ENCODE measurements at regions not wholly inside any gene's neighbourhood (a gene's known extent, or its start where the extent isn't known, plus 50 kb on each side); places are given as distances from the start of the nearest gene placed in this dataset.
"Not testable (repeated sequence)": the region's sequence is repeated elsewhere in the genome, so short reads cannot be mapped to it uniquely, and the experiment has no call there.

- no peak for DNase-seq
Measured at GRCh38 chrX:98068024-98068580, 1184.4 kb downstream of the RPA4 start.

- DNase-seq = no peak
Measured at GRCh38 chrX:98071331-98071730, 1187.6 kb downstream of the RPA4 start.

DNA sequence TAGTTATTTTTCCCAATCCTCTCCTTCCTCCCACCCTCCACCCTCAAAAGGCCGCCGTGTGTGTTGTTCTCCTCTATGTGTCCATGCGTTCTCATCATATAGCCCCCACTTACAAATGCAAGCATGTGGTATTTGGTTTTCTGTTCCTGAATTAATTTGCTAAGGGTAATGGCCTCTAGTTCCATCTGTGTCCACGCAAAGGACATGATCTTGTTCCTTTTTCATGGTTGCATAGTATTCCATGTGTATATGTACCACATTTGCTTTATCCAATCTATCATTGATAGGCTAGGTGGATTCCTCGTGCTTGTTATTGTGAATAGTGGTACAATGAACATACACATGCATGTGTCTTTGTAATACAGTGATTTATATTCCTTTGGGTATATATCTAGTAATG lies 1193.7 kb downstream of the RPA4 start:
- no peak for DNase-seq

DNA sequence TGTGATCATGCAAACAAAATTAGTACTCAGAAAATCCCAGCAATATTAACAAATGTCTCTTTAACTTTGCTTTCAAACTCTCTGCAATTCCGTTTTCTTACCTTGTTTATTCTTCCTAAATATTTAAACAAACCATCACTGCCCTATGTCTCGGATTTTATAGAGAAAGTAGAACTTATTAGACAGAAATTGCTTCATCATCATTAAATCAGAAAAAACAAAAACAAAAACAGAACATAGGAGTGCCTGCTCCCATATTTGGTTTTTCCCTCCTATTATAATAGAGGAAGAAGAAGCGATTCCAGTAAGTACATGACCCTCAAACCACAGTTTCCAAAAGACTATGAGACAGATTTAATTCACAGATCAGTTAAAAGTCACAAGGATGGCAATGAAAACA lies 1228.0 kb downstream of the RPA4 start:
- DNase-seq = no peak

- no peak for DNase-seq
Measured at GRCh38 chrX:98114021-98114420, 1230.3 kb downstream of the RPA4 start.

GRCh38 chrX:98141466-98141865 lies 1257.8 kb downstream of the RPA4 start:
- no peak for DNase-seq

DNA sequence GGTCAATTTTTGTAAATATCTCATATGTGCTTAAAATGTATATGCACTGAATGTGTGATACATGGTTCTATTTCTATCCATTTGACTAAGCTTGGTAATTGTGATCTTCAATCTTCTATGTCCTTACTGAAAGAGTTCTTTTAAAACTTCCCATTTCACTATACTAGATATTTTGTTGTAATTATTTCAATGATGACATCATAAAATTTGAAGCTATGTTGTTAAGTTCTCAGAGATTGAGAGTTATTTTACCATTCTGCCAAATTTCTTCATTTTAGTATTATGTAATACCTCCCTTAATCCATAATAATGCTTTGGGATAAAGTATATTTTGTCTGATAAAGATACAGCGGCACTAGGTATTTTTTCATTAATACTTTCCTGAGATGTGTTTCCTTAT lies 1307.3 kb downstream of the RPA4 start:
- DNase-seq = no peak

- no peak for DNase-seq
Measured at GRCh38 chrX:98194036-98194435, 1310.3 kb downstream of the RPA4 start.

GRCh38 chrX:98203800-98204199 lies 1320.1 kb downstream of the RPA4 start:
- no peak for DNase-seq

GRCh38 chrX:98207947-98208346 lies 1324.2 kb downstream of the RPA4 start:
- DNase-seq = no peak

- DNase-seq = no peak
Measured at GRCh38 chrX:98231003-98231402, 1347.3 kb downstream of the RPA4 start.

- DNase-seq = not testable (repeated sequence)
Measured at GRCh38 chrX:98240061-98240460, 1356.4 kb downstream of the RPA4 start.

- no peak for DNase-seq
Measured at GRCh38 chrX:98263135-98263534, 1379.4 kb downstream of the RPA4 start.

DNA sequence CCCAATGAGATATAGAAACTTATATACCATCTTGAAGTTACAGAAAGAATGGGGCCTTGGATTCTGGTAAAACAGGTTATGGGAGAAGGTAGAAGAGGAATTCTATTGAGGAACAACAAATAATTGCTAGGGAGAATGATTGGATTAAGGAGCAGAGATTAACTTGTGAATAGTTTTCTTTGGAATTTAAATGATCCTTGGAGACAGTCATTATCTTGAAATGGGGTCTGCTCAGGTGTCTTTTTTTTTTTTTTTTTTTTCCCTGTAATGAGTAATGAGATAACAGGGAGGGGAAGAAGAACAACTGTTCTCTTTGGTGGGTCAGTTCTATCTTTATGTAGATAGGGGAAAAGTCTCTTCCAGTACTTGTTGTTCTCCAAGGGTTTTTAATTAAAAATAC lies 1406.0 kb downstream of the RPA4 start:
- DNase-seq = no peak

DNA sequence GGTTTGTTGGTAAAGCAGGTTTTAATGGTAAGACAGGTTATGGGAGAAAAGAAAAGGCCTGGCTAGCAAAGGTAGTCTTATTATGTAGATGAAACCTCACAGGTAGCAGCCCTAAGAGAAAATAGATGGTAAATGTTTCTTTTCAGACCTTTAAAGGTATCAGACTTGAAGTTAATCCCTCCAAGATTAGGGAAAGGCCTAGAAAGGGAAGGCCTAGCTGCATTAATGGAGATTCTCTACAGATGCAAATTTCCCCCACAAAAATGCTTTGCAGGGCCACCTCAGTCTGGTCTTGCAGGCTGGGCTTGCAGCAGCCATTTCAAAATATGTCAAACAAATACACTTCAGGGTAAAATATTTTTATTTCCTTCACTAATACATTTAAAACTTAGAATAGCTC lies 1410.6 kb downstream of the RPA4 start:
- no peak for DNase-seq

DNA sequence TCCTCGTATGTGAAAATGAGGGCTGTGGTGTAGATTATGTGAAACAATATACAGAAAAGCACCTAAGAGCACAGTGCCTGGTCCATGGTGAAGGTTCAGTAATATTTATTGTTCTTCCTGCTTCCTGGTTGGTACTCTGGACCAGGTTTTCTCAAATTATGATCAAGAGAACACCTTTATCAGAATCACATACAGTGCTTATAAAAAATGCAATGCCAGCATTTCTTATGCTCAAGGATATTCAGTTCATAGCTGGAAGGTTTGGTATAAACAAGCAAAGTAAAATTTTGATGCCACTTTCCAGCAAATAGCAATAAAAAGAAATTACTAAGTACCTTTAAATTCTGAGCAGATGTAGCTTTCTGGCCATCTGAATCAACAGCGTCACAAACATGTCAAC lies 1412.4 kb downstream of the RPA4 start:
- no peak for DNase-seq

- no peak for DNase-seq
Measured at GRCh38 chrX:98299785-98300184, 1416.1 kb downstream of the RPA4 start.

- DNase-seq = not testable (repeated sequence)
Measured at GRCh38 chrX:98300536-98300935, 1416.8 kb downstream of the RPA4 start.

DNA sequence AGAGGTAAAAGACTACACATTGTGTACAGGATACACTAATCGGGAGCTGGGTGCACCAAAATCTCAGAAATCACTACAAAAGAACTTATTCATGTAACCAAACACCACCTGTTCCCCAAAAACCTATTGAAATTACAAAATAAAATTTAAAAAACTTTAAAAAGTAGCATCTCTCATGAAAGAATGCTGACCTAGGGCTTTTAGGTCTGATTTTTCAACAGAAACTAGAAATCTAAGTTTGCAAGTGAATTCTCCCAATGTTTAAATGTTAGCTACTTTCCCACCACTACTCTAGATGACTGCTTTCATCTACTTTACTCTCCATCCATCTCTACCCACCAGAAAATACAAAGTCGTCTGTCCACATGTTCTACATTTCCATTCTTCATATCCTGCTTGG lies 1447.7 kb downstream of the RPA4 start:
- DNase-seq = no peak

DNA sequence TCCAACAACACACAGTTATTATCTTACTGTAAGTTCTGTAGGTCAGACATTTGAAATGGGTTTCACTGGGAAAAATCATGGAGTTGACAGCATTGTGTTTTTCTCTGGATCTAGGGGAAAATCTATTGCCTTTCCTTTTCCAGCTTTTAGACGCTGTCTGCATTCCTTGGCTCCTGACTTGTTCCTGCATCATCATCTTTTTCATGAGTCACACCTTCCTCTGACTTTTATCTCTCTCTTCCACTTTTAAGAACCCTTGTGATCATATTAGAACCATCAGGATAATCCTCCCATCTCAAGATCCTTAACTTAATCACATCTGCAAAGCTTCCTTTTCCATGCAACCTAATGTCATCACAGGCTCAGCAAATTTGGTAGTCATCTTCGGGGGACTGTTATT lies 1454.8 kb downstream of the RPA4 start:
- DNase-seq = no peak

DNA sequence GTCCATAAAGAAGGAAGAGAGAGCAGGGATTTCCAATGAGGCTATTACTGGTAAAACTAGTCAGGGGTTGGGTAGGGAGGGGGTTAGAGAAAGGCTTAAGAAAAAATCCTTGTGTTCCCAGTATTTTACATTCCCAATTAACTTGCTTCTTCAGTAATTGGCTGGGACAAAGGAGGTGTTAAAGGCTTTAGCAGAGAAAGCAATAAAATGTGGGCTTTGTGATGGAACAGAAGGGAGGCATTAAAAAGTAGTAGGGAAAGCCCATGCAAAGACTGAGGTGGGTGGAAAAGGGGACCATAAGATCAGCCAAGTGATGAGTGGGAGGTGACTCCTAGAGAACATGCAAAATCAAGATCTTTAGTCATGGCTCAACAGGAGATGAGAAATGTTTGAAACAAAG lies 1467.2 kb downstream of the RPA4 start:
- no peak for DNase-seq

DNA sequence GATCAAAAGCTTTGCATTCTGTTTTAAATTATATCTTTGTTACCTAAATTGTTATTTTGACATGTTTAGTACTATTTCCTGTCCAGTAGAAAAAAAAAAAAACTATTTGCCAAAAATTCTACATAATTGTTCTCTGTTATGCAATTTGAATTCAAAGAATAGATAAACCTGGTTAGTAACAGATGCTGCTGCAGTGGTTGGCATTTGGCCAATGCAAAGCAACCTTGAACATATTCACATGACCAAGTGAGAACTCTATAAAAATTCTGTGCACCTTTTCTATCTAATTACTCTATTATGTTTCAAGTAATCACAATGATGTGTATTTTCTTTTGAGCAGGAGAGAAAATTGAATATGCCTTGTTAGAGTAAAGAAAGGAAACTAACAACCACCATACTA lies 1473.4 kb downstream of the RPA4 start:
- no peak for DNase-seq

DNA sequence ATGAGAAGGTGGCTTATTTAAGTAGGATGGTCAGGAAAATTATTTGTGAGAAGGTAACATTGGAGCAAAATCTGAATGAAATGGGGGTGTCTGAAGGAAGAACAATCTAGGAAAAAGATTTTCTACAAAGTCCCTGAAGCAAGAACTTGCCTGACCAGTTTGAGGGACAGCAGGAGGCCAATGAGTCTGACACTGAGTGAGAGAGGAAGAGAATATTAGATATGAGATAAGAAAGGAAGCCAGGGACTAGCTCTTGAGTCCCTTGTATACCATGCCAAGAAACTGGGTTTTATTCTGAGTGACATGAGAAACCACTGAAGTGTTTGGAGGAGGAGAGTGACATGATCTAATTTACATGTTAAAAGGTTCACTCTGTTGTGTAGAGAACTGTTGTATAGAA lies 1478.9 kb downstream of the RPA4 start:
- DNase-seq = no peak

DNA sequence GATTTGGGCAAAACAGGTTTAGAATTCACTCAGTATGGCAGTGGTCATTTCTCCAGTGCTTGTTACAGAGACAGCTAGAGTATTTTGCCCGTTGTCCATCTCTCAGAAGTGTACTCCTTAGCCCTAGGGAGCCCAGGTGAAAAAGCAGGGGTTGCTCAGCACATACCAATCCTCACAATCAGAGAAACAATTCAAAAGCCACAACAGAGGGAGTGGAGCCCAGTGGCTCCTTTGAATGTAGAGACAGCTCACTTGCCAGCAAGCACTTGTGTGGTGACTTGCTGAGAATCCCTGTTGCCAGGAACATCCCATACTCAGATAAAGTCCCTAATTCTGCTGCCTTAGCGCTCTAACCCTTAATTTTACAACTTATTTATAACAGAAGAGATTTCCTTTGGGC lies 1488.3 kb downstream of the RPA4 start:
- no peak for DNase-seq

DNA sequence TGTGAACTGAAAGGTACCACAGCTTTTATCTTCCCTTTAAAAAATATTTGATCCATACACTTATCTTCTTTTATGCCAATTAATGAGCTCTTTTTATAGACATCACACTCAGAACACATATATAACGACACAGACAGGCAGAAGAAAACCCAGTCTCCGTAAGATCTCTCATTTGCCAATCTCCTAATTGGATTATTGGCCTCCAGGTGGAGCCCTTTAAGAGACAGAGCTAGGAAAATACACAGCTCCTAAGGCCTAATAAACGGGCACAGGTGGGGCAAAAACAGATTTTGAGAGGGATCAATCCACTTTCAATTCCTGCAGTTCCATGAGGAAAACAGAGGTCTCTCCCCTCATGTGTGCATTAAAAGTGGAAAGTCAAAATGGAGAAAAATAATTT lies 1495.4 kb downstream of the RPA4 start:
- DNase-seq = no peak

DNA sequence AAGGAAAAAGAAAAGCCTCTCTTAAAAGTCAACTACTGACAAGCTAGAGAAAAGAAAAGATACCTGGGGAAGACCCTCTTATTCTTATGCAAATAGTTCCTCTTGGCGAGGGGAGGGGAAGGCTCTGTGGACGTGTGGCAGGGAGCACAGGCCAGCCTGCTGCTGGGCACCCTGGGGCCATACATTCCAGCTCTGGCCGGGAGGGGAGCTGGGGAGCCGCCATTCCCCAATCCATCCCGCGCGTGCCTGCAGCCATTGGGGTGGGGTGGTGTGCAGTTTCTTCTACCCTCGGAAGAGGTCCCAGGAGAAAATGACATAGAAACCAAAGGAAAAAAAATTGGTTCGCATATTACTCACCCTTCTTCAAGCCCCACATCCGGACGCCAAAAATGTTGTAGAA lies 1496.4 kb downstream of the RPA4 start:
- no peak for DNase-seq

Measured in activated CD4-positive, alpha-beta T cell treated with anti-CD3 and anti-CD28 coated beads, Interleukin-2, amount 50 U/mL, for 48 hours (primary cell).